GM12873 (cell line): ENCODE measurements at regions not wholly inside any gene's neighbourhood (a gene's known extent, or its start where the extent isn't known, plus 50 kb on each side); places are given as distances from the start of the nearest gene placed in this dataset.

Experiments used
- TF ChIP-seq, protein P1 (sequence below): IDR thresholded peaks from 2 replicates; pipeline ENCODE4 v1.5.1; 2012; ENCODE audit warnings: low read depth, mild to moderate bottlenecking, moderate library complexity, low read length, control low read depth; ENCODE audit not compliant: insufficient read depth; ENCODE audit errors: missing control alignments

DNA sequence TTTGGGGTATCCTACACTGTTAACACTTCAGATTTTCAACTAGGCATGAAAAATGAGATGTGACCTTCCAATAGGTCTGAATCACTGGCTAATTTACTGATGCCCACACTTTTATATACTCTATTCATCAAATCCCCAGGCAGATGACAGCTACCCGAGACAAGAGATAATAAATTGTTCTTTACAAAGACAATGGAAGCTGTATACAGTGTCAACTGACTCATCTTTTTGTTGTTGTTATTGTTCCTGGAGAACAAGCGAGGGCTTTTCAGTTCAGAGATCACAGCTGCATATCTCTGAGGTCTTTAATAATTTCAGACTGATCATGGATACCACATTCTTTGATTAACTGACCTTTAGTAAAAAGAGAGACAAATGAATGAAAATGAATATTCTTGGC is 228.9 kb downstream of the SDHAF3 start:
- TF ChIP-seq, protein P1, sequence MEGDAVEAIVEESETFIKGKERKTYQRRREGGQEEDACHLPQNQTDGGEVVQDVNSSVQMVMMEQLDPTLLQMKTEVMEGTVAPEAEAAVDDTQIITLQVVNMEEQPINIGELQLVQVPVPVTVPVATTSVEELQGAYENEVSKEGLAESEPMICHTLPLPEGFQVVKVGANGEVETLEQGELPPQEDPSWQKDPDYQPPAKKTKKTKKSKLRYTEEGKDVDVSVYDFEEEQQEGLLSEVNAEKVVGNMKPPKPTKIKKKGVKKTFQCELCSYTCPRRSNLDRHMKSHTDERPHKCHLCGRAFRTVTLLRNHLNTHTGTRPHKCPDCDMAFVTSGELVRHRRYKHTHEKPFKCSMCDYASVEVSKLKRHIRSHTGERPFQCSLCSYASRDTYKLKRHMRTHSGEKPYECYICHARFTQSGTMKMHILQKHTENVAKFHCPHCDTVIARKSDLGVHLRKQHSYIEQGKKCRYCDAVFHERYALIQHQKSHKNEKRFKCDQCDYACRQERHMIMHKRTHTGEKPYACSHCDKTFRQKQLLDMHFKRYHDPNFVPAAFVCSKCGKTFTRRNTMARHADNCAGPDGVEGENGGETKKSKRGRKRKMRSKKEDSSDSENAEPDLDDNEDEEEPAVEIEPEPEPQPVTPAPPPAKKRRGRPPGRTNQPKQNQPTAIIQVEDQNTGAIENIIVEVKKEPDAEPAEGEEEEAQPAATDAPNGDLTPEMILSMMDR, result no peak

DNA sequence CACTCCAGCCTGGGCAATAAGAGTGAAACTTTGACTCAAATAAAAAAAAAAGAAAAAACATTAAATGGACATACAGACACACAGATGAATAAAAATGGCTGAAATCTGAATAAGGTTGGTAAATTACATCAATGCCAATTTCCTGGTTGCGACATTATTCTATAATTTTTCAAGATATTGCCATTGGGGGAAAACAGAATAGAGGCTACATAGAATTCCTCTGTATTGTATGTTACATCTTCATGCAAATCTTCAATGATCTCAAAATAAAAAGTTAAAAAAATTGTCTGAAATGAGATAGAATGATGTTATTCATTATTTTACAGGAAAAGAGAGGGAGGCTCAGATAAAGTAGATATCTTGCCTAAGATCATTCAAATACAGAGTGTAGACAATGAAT is 234.0 kb downstream of the SDHAF3 start:
- TF ChIP-seq, protein P1, result no peak

DNA sequence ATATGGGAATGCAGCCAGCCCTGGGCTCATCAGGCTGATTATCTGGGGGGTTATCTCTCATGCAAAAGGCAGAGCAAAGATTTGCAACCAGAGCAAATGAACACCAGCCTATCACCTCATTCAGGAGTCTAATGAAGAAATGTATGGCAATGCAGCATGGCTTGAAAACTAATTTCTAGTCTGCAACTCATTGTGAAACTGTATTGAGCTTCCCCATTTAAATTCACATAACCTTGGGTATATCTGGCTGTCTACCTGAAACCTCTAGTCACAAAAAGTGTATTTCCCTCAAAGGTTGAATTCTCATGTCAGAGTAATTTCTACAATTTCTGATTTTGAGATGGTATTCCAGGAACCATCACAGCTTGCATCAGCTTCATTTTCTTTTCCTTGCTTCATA is 240.0 kb downstream of the SDHAF3 start:
- TF ChIP-seq, protein P1, result no peak

DNA sequence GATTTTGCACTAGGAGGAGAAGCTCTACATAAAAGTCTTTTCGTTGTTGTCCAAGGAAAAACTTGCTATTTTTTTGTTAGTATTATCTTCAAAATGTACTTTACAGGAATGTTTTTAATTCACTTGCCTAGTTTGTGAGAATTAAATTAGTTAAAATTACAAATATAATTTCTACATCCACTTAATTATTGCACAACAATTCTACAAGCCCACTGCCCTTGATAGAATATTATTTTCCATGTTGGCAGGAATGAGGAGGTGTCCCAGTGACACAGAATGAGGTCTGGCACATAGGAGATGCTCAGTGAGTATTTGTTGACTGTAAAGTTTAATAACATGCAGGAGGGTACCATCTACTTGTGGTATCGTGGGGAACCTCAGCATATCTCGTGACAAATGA is 255.4 kb downstream of the SDHAF3 start:
- TF ChIP-seq, protein P1, result no peak

DNA sequence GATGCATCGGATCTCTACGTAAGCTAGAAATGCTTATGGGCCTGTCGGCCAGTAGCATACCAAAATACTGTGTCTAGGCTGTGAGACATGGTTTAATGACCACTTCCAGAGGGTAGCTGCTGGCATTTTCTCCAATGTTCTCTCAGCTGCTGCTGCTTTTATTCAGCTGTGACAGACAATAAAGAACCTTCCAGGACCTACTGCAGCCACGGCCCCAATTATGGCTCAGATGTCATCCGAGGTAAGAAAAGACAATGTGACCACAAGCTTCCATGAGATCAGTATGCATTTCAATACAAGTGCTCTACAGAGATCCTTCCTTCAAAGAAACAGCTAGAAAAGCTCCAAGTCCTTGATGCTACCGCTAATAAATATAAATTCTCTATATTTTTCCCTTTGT is 256.2 kb downstream of the SDHAF3 start:
- TF ChIP-seq, protein P1, result no peak

DNA sequence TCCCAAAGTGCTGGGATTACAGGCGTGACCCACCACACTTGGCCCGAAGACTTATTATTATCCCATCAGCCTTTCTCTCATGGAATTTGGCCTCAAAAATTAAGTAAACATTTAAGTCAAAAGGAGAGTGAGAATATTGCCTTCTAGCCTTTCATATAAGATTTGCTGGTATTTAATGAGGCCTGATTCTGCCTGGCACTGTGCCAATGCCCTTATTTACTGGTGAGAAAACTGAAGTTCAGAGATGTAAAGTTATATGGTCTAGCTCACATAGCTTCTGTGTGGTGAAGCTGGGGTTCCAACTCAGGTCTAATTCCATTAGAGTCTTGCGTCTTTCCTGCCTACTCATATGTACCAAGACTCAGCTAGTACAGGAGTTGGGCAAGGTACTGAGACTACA is 260.2 kb downstream of the SDHAF3 start:
- TF ChIP-seq, protein P1, result no peak

DNA sequence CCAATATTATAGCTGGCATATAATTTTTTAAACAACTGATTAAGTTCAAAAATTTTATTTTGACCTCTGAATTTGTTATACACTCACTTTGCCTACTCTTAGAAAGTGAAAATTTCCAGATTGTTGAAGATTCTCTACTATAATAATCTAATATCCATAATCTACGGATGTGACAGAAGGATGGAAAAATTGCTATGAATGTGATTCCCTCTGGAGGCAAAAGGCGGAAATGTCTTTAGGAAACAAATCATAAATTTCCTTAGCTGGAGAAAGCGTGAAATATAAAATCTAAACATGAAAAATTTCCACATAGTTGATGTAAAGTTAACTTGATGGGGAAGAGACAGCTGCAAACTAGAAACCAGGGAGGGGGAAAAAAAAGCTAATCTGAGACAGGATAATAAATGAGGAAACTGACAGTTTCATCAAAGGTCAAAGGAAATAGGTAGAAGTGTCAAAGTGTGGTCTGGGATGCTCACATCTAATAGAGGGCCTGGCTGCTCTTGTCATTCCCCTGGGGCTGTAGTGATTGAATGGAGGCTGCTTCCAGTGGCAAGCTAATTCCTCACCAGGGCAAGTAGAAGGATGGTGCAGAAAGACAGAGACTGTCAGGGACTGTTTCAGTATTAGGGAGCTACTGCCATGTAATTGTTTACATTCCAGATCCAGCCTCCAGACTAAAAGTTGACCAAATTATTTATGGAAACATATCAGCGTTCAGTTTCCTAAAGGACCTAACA is 264.5 kb downstream of the SDHAF3 start:
- TF ChIP-seq, protein P1, result no peak
